Gastrocnemius medialis (tissue), 4 donors: ENCODE measurements at regions not wholly inside any gene's neighbourhood (a gene's known extent, or its start where the extent isn't known, plus 50 kb on each side); places are given as distances from the start of the nearest gene placed in this dataset.

Source experiments
- ATAC-seq, 2 donors: fragments of 150-250 bp; one replicate each; pipeline ENCODE4 v1.9.1; 2016
- DNase-seq, 2 donors: peaks; one replicate each; pipeline ENCODE4 v3.0.0-alpha.2; 2019
- H3K27ac ChIP-seq, 4 donors: fragments of 200-600 bp; sonication (generic); 1 replicate in 1 of 4; 2 replicates in 3 of 4; pipeline ENCODE4 v1.5.1; 2016 to 2018; ENCODE audit warnings: mild to moderate bottlenecking in 2 of 4, moderate library complexity in 1 of 4
- H3K27me3 ChIP-seq, 3 donors: fragments of 200-600 bp; sonication (generic) in 2 of 3; 1 replicate in 1 of 3; 2 replicates in 2 of 3; pipeline versions ENCODE4 v1.5.1 to v1.6.0; 2016 to 2019; ENCODE audit warnings: mild to moderate bottlenecking in 1 of 3, moderate library complexity in 1 of 3
- H3K36me3 ChIP-seq, 2 donors: fragments of 200-600 bp; sonication (generic) in 1 of 2; one replicate each; pipeline ENCODE4 v1.5.1; 2017 to 2018
- H3K4me1 ChIP-seq, 2 donors: fragments of 200-600 bp; sonication (generic) in 1 of 2; one replicate each; pipeline ENCODE4 v1.5.1; 2016 to 2017; ENCODE audit warnings: mild to moderate bottlenecking in 2 of 2
- H3K4me3 ChIP-seq, 4 donors: fragments of 200-600 bp; sonication (generic) in 3 of 4; 1 replicate in 1 of 4; 2 replicates in 3 of 4; pipeline ENCODE4 v1.5.1; 2016 to 2019; ENCODE audit warnings: mild to moderate bottlenecking in 2 of 4
- H3K9me3 ChIP-seq, 3 donors: fragments of 200-600 bp; sonication (generic) in 2 of 3; 1 replicate in 1 of 3; 2 replicates in 2 of 3; pipeline ENCODE4 v1.5.1; 2016 to 2019
- POLR2A ChIP-seq, 2 donors: fragments of 450-650 bp; IDR thresholded peaks; one replicate each; pipeline ENCODE4 v1.6.1; 2017; ENCODE audit warnings: antibody characterized with exemption in 2 of 2, mild to moderate bottlenecking in 2 of 2, moderate library complexity in 2 of 2
- in situ Hi-C, 4 donors: fragments of 200-750 bp; cut with MboI; loops; one replicate each; pipeline versions ENCODE4 v1.15.0 to v1.8.0; 2017; ENCODE audit warnings: low sequenced_read_pairs in 4 of 4
- intact Hi-C: fragments of 100-400 bp; cut with DNase I; formaldehyde crosslinking; loops from one replicate; pipeline ENCODE4 v1.15.1; 2023; ENCODE audit warnings: low total_unique reads
- TF ChIP-seq, protein P1 (sequence below), 5 experiments: fragments of 450-650 bp in 3 of 5; fragments of 200-600 bp in 2 of 5; sonication (generic) in 2 of 5; IDR thresholded peaks in 4 of 5; conservative IDR thresholded peaks in 1 of 5; 1 replicate in 4 of 5; 2 replicates in 1 of 5; pipeline ENCODE4 v1.5.1; 2016 to 2019; ENCODE audit warnings: antibody characterized with exemption in 5 of 5, mild to moderate bottlenecking in 3 of 5, moderate library complexity in 3 of 5

DNA sequence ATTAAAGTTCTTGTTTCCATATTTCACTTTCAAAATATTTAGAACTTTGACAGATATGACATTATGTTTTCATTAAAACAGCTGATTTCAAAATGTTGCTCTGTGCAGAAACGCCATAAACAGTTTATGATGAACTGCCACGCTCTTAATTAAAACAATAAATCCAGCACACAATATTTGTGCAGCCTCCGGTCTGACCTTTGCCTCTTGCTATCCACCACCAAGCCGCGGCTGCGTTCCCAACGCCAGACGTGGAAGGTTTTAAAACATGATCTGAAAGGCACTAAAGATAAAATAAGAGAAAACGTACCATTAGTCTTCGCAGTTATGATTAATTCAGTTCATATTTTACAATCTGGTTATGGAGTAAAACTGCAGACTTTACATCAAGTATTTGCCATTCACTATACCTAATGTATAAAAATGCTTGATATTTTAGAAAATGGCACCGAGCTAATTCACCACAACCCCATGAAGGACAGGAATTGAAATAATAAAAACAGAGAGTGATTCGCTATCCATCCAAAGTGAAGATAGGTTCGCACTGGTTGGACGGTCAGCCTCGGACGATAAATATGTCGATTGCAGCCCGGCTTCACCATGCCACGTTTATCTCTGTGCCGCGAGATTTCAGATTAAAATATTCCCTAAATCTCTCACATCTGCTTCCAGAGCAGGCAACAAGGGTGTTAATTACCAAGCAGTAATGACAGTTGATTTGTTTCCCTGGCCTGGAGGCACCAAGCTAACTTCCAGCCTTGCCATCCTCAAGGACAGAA is 103.3 kb upstream of the ZNF507 start:
- TF ChIP-seq POLR2A (IDR thresholded peaks at IDR 0.05) = no peak
- TF ChIP-seq, protein P1, sequence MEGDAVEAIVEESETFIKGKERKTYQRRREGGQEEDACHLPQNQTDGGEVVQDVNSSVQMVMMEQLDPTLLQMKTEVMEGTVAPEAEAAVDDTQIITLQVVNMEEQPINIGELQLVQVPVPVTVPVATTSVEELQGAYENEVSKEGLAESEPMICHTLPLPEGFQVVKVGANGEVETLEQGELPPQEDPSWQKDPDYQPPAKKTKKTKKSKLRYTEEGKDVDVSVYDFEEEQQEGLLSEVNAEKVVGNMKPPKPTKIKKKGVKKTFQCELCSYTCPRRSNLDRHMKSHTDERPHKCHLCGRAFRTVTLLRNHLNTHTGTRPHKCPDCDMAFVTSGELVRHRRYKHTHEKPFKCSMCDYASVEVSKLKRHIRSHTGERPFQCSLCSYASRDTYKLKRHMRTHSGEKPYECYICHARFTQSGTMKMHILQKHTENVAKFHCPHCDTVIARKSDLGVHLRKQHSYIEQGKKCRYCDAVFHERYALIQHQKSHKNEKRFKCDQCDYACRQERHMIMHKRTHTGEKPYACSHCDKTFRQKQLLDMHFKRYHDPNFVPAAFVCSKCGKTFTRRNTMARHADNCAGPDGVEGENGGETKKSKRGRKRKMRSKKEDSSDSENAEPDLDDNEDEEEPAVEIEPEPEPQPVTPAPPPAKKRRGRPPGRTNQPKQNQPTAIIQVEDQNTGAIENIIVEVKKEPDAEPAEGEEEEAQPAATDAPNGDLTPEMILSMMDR (IDR thresholded peaks at IDR 0.05 in 4 of 5, conservative IDR thresholded peaks at IDR 0.05 in 1 of 5) = no peak
- Histone ChIP-seq H3K27me3 (peaks cover 0 to 2% (median 2%) of the 10 kb centered on the region in 3 donors), H3K36me3 (no peaks in the 10 kb centered on the region), H3K4me3 (no peak overlapping the region), H3K4me1 (no peaks in the 10 kb centered on the region), H3K27ac (no peak overlapping the region), H3K9me3 (no peaks in the 10 kb centered on the region)
- ATAC-seq (no peak), DNase-seq (no peak)
- intact Hi-C loops = no loop called here
- in situ Hi-C loops = loop anchor here in 1 of 4 donors (25.0 kb wide), 1 partner anchor 1580 kb away; no protein-coding TSS in a partner anchor

DNA sequence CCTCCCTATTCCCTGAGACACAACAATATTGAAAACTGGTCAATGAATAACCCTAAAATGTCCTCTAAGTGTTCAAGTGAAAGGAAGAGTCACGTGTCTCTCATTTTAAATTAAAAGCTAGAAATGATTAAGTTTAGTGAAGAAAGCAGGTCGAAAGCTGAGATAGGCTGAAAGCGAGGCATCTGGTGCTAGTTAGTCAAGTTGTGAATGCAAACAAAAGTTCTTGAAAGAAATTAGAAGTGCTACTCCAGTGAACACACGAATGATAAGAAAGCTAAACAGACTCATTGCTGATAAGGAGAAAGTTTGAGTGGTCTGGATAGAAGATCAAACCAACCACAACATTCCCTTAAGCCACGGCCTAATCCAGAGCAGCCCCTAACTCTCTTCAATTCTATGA is 99.4 kb upstream of the ZNF507 start:
- intact Hi-C loops (no loop called here), in situ Hi-C loops (loop anchor here in 1 of 4 donors (25.0 kb wide), 1 partner anchor 1584 kb away; no protein-coding TSS in a partner anchor)
- no peak for DNase-seq
- Histone ChIP-seq H3K36me3 (no peaks in the 10 kb centered on the region), H3K4me3 (no peak overlapping the region), H3K27ac (no peak overlapping the region), H3K4me1 (no peaks in the 10 kb centered on the region), H3K9me3 (no peaks in the 10 kb centered on the region), H3K27me3 (peaks cover 0 to 4% (median 0%) of the 10 kb centered on the region in 3 donors)
- no peak for ATAC-seq
- TF ChIP-seq, protein P1 (IDR thresholded peaks at IDR 0.05 in 4 of 5, conservative IDR thresholded peaks at IDR 0.05 in 1 of 5) = no peak
- TF ChIP-seq POLR2A (IDR thresholded peaks at IDR 0.05) = no peak

DNA sequence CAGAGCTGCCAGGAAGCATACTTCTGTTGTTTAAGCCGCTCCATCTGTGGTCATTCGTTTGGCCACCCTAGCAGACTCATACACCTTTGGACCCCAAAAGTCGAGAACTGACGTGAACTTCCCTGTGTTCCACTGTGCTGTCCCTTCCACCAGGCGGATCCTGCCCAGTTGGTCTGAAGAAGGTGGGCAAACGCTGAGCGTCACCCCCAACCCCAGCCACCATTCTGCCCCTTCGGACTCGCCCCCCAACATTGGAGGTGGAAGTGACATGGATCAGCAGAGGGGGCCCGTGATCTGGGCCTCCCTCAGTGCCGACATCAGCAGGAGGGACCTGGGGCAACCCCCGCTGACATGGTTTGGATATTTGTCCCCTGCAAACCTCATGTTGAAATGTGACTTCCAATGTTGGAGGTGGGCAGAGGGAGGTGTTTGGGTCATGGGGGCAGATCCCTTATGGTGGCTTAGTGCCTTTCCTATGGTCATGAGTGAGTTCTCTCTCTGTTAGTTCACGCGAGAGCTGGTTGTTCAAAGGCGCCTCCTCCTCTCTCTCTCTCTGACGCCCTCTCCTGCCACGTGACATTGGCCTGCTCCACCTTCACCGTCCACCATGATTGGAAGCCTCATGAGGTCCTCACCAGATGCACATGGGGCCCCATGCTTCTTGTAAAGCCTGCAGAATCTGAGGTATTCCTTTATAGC is 93.6 kb upstream of the ZNF507 start:
- H3K36me3 ChIP-seq = no peaks in the 10 kb centered on the region
- peaks cover 0 to 4% (median 4%) of the 10 kb centered on the region in 3 donors for H3K27me3 ChIP-seq
- TF ChIP-seq POLR2A (IDR thresholded peaks at IDR 0.05) = no peak
- TF ChIP-seq, protein P1 (IDR thresholded peaks at IDR 0.05 in 4 of 5, conservative IDR thresholded peaks at IDR 0.05 in 1 of 5) = no peak
- intact Hi-C loops = no loop called here
- H3K4me3 ChIP-seq = no peak overlapping the region
- DNase-seq = no peak
- H3K27ac ChIP-seq = no peak overlapping the region
- no peak for ATAC-seq
- H3K4me1 ChIP-seq = no peaks in the 10 kb centered on the region
- H3K9me3 ChIP-seq = no peaks in the 10 kb centered on the region
- in situ Hi-C loops = no loop called here

DNA sequence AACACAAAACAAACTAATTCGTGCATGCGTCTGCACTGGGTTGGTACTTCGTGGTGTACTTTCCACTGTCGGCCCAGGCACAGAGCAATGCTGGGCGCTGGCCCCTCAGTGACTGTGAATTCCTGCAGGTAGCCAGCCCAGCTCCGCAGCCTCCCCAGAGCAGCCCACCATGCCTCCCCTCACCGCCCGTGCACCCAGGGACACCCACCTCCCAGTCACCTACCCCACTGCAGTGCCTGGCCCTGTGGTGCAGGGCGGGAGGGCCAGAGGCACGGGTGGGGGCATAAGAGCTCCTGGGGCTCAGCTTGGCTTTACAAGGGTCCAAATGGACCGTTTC is 93.1 kb upstream of the ZNF507 start:
- Histone ChIP-seq H3K9me3 (no peaks in the 10 kb centered on the region), H3K27me3 (peaks cover 0 to 4% (median under 1%) of the 10 kb centered on the region in 3 donors), H3K27ac (no peak overlapping the region), H3K4me1 (no peaks in the 10 kb centered on the region), H3K36me3 (no peaks in the 10 kb centered on the region), H3K4me3 (no peak overlapping the region)
- ATAC-seq = no peak
- DNase-seq = no peak
- intact Hi-C loops (no loop called here), in situ Hi-C loops (no loop called here)
- TF ChIP-seq POLR2A (IDR thresholded peaks at IDR 0.05) = no peak
- TF ChIP-seq, protein P1 (IDR thresholded peaks at IDR 0.05 in 4 of 5, conservative IDR thresholded peaks at IDR 0.05 in 1 of 5) = no peak
